GM12865 (cell line): ENCODE measurements at regions not wholly inside any gene's neighbourhood (a gene's known extent, or its start where the extent isn't known, plus 50 kb on each side); places are given as distances from the start of the nearest gene placed in this dataset.
"Not testable (repeated sequence)": the region's sequence is repeated elsewhere in the genome, so short reads cannot be mapped to it uniquely, and the experiment has no call there.

Source experiments
- DNase-seq: peaks from one replicate; pipeline ENCODE4 v3.0.0; 2010; ENCODE audit warnings: low read depth
- H3K4me3 ChIP-seq: 2 replicates; pipeline ENCODE4 v1.5.1; 2011; ENCODE audit warnings: mild to moderate bottlenecking, low read depth, low read length, control low read depth
- CTCF ChIP-seq: IDR thresholded peaks from 2 replicates; pipeline ENCODE4 v1.5.1; 2011; ENCODE audit warnings: low read length, control low read depth, low read depth, inconsistent platforms; ENCODE audit not compliant: insufficient read depth; ENCODE audit errors: missing control alignments

GRCh38 chr5:113692466-113692865 lies 179.0 kb downstream of the YTHDC2 start:
- no peak overlapping the region for H3K4me3 ChIP-seq
- no peak for TF ChIP-seq CTCF
- DNase-seq, result no peak

GRCh38 chr5:113692891-113693457 lies 179.5 kb downstream of the YTHDC2 start:
- DNase-seq, result no peak
- H3K4me3 ChIP-seq, result no peak overlapping the region
- TF ChIP-seq CTCF, result no peak

GRCh38 chr5:113693701-113694100 lies 180.2 kb downstream of the YTHDC2 start:
- H3K4me3 ChIP-seq, result no peak overlapping the region
- TF ChIP-seq CTCF, result no peak
- DNase-seq, result no peak

- H3K4me3 ChIP-seq, result no peak overlapping the region
- no peak for DNase-seq
- TF ChIP-seq CTCF, result no peak
These were observed 181.1 kb downstream of the YTHDC2 start for GRCh38 chr5:113694576-113694975.

GRCh38 chr5:113703266-113703665 lies 189.8 kb downstream of the YTHDC2 start:
- no peak for DNase-seq
- TF ChIP-seq CTCF, result no peak

GRCh38 chr5:113705657-113706056 lies 192.2 kb downstream of the YTHDC2 start:
- no peak for TF ChIP-seq CTCF
- no peak overlapping the region for H3K4me3 ChIP-seq
- DNase-seq, result no peak

More at GRCh38 chr5:113703266-113703665, 189.8 kb downstream of the YTHDC2 start:
- no peak overlapping the region for H3K4me3 ChIP-seq

- TF ChIP-seq CTCF, result no peak
- H3K4me3 ChIP-seq, result no peak overlapping the region
- no peak for DNase-seq
These were observed 199.6 kb downstream of the YTHDC2 start for GRCh38 chr5:113713051-113713450.

- H3K4me3 ChIP-seq, DNase-seq: not testable (repeated sequence)
These were observed 202.4 kb downstream of the YTHDC2 start for GRCh38 chr5:113715921-113716320.
